ENCODE measurements at regions not wholly inside any gene's neighbourhood (a gene's known extent, or its start where the extent isn't known, plus 50 kb on each side); places are given as distances from the start of the nearest gene placed in this dataset.
A peak's percentile ranks its signal among the peaks of the same experiment; 100 is the strongest.

DNA sequence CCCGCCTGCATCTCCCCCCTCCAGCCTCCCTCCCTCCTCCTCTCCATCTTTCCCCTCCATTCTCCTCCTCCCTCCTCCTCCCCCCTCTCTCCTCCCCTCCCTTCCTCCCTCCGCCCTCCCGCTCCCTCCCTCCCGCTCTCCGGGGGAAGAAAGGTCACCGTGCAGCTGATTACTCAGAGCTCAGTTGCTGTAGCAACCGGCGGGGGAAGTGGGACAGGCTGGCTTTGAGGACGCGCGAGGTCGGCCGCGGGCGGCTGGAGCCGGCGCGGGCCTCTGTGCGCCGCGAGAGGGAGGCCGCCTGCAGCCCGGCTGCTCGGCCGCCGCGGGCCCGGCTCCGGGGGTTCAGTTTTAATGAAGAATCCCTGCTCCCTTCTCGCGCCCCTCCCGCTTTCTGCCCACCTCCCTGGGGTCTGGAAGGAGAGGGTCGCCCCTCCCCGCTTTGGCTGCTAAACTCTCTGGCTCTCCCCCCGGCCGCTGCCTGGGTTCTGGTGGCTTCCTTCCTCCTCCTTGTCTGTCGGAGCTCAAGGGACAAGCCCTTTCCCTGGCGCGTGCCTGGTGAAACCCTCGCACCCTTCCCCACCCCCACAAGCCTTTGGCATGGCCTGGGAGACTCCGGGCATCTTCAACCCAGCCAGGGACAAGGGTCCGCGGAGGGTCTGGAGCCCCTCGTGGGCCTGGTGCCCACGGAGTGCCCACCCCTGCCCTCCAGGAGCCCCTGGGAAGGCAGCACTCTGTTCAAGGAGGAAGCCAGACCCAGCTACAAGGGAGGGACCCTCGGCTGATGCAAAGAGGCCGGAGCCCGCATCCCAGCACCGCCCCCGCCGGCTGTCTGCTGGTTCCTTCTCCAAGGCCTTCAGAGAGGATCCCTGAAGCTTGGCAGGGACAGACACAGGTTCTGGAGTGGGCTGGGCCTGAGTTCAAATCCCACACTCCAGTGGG lies 160.3 kb downstream of the C9orf50 start (continued):
- TF ChIP-seq MAX (IDR thresholded peaks at IDR 0.05) (peak; percentile 67; the same call in 1 of the 2 replicates), ATF2 (IDR thresholded peaks at IDR 0.05; ENCODE audit: low read length) (no peak), RBBP5 (IDR thresholded peaks at IDR 0.05; ENCODE audit: borderline replicate concordance, low read depth, low read length) (no peak), CREB1 (IDR thresholded peaks at IDR 0.05) (no peak), SP4 (IDR thresholded peaks at IDR 0.05; ENCODE audit: low read length) (no peak; the same call in 1 of the 2 replicates), KDM1A (IDR thresholded peaks at IDR 0.05; ENCODE audit: borderline replicate concordance, low read length) (no peak), BRCA1 (IDR thresholded peaks at IDR 0.05; ENCODE audit: low read depth, low read length) (no peak), EGR1 (IDR thresholded peaks at IDR 0.05; ENCODE audit: borderline replicate concordance, low read depth, low read length) (peak; percentile 65; the same call in 1 of the 2 replicates), HDAC6 (IDR thresholded peaks at IDR 0.05; ENCODE audit: low read depth, low read length) (no peak), NANOG (IDR thresholded peaks at IDR 0.05; ENCODE audit: insufficient read depth, low read depth, low read length, poor library complexity, severe bottlenecking) (no peak), NRF1 (IDR thresholded peaks at IDR 0.05; ENCODE audit: low read depth, low read length) (no peak), RAD21 (IDR thresholded peaks at IDR 0.05 in 1 of 2, conservative IDR thresholded peaks at IDR 0.05 in 1 of 2; ENCODE audit: low read depth in 2 of 2, low read length in 2 of 2) (peak in 1 of 2 experiments; percentile 17; a peak in 1 of 4 replicates), SIRT6 (IDR thresholded peaks at IDR 0.05; ENCODE audit: low read length) (no peak), POLR2A (IDR thresholded peaks at IDR 0.05; ENCODE audit: control extremely low read depth in 1 of 2, low read depth in 2 of 2, low read length in 2 of 2) (peak in 1 of 2 experiments; percentile 43; a peak in 1 of 3 replicates)
